ENCODE measurements at regions not wholly inside any gene's neighbourhood (a gene's known extent, or its start where the extent isn't known, plus 50 kb on each side); places are given as distances from the start of the nearest gene placed in this dataset.

DNA sequence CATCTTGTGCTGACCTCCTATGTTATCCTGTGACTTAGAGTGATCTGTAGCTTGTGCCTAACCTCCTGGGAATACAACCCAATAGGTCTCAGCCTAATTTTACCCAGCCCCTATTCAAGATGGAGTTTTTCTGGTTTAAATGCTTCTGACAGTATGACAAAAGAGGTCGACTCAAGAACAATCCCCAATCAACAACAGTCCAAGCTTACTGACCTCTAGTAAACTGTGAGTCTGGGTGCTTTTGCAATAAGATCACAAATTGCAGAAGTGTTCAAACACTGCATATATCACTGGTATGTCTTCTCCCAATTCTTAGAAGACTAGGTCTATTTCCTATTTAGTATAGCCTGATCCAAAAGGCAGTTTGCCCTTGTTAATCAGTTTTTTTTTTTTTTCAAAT is 323.5 kb upstream of the PTGER4 start:
- TF ChIP-seq ELF4 (IDR thresholded peaks at IDR 0.05) (no peak), L3MBTL2 (conservative IDR thresholded peaks at IDR 0.05) (no peak), TARDBP (IDR thresholded peaks at IDR 0.05) (no peak), NFRKB (IDR thresholded peaks at IDR 0.05) (no peak), CTBP1 (IDR thresholded peaks at IDR 0.05; ENCODE audit: borderline replicate concordance) (no peak), BHLHE40 (IDR thresholded peaks at IDR 0.05; ENCODE audit: borderline replicate concordance) (no peak), SP1 (IDR thresholded peaks at IDR 0.05) (no peak), FOXM1 (IDR thresholded peaks at IDR 0.05; ENCODE audit: borderline replicate concordance) (no peak), ARNT (IDR thresholded peaks at IDR 0.05) (no peak)
